ENCODE measurements at regions not wholly inside any gene's neighbourhood (a gene's known extent, or its start where the extent isn't known, plus 50 kb on each side); places are given as distances from the start of the nearest gene placed in this dataset.

DNA sequence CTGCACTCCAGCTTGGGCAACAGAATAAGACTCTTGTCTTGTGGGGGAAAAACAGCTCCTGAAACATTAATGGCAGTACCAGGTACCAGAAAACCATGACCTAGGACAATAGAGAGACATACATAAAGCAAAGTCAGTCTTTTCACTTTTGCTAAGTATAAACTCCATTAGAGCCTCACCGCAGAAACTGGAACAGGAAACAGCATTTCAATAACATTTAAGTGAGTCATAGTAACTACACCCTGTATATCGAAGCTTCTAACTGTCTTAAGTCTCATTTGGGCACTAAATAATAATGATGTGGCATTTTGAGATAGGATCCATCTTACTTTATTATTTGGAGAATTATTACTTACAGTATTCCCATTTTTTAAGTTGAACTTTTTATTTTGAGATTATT, 517.8 kb upstream of the CELF2 start:
- DNase-seq = no peak
- Histone ChIP-seq H3K27ac (no peak overlapping the region), H3K36me3 (no peaks in the 10 kb centered on the region), H3K4me3 (replicated peaks in 1 of 3) (no peak overlapping the region), H3K4me1 (no peaks in the 10 kb centered on the region), H3K27me3 (no peaks in the 10 kb centered on the region), H3K9me3 (no peaks in the 10 kb centered on the region)
- TF ChIP-seq, protein P1, sequence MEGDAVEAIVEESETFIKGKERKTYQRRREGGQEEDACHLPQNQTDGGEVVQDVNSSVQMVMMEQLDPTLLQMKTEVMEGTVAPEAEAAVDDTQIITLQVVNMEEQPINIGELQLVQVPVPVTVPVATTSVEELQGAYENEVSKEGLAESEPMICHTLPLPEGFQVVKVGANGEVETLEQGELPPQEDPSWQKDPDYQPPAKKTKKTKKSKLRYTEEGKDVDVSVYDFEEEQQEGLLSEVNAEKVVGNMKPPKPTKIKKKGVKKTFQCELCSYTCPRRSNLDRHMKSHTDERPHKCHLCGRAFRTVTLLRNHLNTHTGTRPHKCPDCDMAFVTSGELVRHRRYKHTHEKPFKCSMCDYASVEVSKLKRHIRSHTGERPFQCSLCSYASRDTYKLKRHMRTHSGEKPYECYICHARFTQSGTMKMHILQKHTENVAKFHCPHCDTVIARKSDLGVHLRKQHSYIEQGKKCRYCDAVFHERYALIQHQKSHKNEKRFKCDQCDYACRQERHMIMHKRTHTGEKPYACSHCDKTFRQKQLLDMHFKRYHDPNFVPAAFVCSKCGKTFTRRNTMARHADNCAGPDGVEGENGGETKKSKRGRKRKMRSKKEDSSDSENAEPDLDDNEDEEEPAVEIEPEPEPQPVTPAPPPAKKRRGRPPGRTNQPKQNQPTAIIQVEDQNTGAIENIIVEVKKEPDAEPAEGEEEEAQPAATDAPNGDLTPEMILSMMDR (IDR thresholded peaks at IDR 0.05) = no peak
- no peak for TF ChIP-seq POLR2A (IDR thresholded peaks at IDR 0.05)
- intact Hi-C loops (cut with DNase I) = no loop called here
- 76% methylated on average over 2 of the region's 2 CpGs for WGBS, 2 donors

DNA sequence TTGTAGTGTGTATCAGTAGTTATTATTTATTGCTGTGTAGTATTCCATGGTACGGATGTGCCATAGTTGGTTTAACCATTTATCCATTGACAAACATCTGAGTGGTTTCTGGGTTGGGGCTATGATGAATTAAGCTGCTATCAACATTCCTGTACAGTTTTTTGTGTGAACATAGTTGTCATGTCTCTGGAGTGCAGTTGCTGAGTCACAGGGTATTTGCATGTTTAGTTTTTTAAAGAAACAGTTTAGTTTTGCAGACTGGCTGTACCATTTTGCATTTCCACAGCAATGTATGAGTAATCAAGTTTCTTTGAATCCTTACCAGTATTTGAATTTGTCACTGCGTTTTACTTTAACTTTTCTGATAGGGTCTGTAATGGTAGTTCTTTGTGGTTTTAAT, 516.7 kb upstream of the CELF2 start:
- WGBS, 2 donors = 94 to 99% methylated on average over 2 of the region's 2 CpGs
- Histone ChIP-seq H3K4me3 (replicated peaks in 1 of 3) (no peak overlapping the region), H3K27me3 (no peaks in the 10 kb centered on the region), H3K36me3 (no peaks in the 10 kb centered on the region), H3K4me1 (no peaks in the 10 kb centered on the region), H3K27ac (no peak overlapping the region), H3K9me3 (no peaks in the 10 kb centered on the region)
- intact Hi-C loops (cut with DNase I) = no loop called here
- no peak for TF ChIP-seq POLR2A (IDR thresholded peaks at IDR 0.05)
- DNase-seq = no peak

DNA sequence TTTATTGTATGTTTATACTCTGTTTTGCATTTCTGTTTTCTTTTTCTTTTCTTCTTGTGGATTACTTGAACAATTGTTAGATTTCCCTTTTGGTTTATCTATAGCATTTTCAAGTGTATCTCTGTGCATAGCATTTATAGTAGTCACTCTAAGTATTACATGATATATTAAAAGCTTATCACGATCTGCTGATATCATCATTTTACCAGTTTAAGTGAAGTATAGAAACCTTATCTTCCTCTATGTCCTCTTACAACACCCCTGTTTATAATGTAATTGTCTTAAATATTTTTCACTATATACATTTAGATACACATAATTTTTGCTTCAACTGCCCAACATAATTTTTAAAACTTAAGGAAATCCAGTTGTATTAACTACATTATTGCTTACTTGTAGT, 513.9 kb upstream of the CELF2 start:
- intact Hi-C loops (cut with DNase I) = no loop called here
- no peak overlapping the region for H3K4me3 ChIP-seq (replicated peaks in 1 of 3)
- no peaks in the 10 kb centered on the region for H3K9me3 ChIP-seq
- TF ChIP-seq, protein P1 (IDR thresholded peaks at IDR 0.05) = no peak
- TF ChIP-seq POLR2A (IDR thresholded peaks at IDR 0.05) = no peak
- H3K36me3 ChIP-seq = no peaks in the 10 kb centered on the region
- no peaks in the 10 kb centered on the region for H3K4me1 ChIP-seq
- 75 to 88% methylated on average over 1 of the region's 1 CpG for WGBS, 2 donors
- no peak for DNase-seq
- no peaks in the 10 kb centered on the region for H3K27me3 ChIP-seq
- no peak overlapping the region for H3K27ac ChIP-seq

DNA sequence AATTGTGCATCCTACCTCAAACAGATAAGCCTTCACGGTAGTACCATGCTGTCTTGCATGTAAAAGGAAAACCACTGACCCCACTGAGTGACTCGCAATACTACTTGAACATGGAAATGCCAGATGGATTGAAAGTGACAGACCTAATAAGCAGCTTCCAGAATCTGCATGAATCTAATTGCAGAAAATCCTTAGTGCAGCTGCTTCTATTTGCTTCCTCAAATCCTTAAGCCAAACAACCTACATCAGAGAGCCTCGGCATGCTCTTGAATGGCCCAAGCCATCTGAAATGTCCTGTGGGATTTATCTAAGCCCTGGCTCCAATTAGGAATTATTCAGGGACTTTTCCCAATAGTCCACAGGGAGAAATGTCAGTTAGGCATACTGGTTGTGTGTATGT, 509.5 kb upstream of the CELF2 start:
- intact Hi-C loops (cut with DNase I) = no loop called here
- Histone ChIP-seq H3K27ac (no peak overlapping the region), H3K9me3 (no peaks in the 10 kb centered on the region), H3K27me3 (no peaks in the 10 kb centered on the region), H3K4me3 (replicated peaks in 1 of 3) (no peak overlapping the region), H3K36me3 (no peaks in the 10 kb centered on the region), H3K4me1 (no peaks in the 10 kb centered on the region)
- no peak for DNase-seq
- TF ChIP-seq POLR2A (IDR thresholded peaks at IDR 0.05) = no peak
- TF ChIP-seq, protein P1 (IDR thresholded peaks at IDR 0.05) = no peak
- 68 to 71% methylated on average over 3 of the region's 3 CpGs for WGBS, 2 donors

DNA sequence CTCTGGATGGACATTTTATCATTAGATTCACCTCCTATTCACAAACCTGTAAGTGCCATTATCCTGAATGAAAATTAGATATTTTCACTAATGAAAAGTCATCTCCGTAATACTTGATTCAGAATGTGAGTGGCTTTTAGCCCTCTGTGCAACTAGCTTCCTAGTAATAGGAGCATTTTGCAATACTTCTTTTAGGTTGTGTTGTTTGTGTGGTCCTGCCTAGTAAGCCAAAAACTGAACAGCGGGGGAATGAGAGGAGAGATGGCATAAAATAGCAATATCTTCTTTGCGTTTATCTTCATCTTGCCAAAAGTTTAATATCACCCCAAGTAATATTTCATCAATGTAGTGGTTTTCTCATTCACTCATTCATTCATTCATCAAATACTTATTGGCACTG, 507.5 kb upstream of the CELF2 start:
- intact Hi-C loops (cut with DNase I) = no loop called here
- Histone ChIP-seq H3K27ac (no peak overlapping the region), H3K36me3 (no peaks in the 10 kb centered on the region)

More for the DNA sequence above, 507.5 kb upstream of the CELF2 start:
- no peaks in the 10 kb centered on the region for H3K4me1 ChIP-seq
- no peaks in the 10 kb centered on the region for H3K27me3 ChIP-seq
- TF ChIP-seq, protein P1 (IDR thresholded peaks at IDR 0.05) = no peak
- TF ChIP-seq POLR2A (IDR thresholded peaks at IDR 0.05) = no peak
- H3K9me3 ChIP-seq = no peaks in the 10 kb centered on the region
- DNase-seq = no peak
- H3K4me3 ChIP-seq (replicated peaks in 1 of 3) = no peak overlapping the region
- 94 to 96% methylated on average over 3 of the region's 3 CpGs for WGBS, 2 donors

Data from thyroid gland (tissue), 4 donors.